ENCODE measurements at regions not wholly inside any gene's neighbourhood (a gene's known extent, or its start where the extent isn't known, plus 50 kb on each side); places are given as distances from the start of the nearest gene placed in this dataset.

DNA sequence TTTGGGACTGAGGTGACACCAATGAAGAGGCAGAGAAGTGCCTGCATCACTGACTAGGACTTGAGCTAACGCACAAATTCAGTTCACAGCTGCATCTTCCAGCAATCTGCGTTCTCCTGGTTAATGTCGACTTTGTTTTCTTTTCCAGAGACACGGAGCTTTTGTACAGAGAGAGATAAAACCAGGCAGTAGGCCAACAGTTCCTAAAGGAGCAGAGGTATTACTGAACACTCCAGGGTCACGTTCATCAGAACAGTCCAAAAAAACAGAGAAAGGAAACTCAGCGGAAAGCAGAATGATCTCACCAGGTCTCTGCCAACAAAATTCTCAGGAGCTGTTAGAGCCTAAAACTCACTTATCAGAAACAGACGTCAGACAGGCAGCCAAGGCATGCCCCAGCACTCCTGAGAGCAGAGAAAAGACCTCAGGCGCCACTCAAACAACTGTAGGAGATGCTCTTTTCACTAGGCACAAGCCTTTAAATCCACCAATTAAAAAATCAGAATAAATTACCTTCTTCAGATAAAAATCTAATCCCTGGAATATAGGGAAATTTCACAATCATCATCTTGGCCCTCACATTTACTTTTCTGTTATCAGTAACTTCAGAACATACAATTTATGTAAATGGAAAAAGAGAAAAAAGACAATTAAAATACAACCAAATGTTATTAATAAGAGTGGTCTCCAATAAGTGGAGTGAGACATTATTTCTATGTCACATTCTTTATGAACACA lies 95.9 kb upstream of the SPTBN1 start:
- ATAC-seq = no peak

DNA sequence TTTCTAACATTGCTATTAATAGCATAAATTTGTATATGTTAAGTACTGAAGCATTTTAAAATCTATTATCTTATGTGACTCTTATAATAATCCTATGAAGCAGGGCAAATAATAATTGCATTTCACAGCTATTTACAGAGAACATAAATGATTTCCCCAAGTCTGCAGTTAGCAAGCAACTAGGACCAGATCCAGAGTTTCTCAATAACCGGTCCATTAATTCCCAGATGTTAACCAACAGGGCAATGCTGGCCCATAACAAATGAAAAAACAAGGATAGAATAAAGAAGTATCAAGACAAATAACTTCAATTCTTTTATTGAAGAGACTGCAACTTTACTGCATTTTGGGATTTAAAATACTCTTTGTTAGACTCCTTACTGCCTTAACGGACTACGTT lies 91.7 kb upstream of the SPTBN1 start:
- ATAC-seq = no peak

- ATAC-seq = no peak
These were observed 90.5 kb upstream of the SPTBN1 start for GRCh38 chr2:54365661-54366060.

DNA sequence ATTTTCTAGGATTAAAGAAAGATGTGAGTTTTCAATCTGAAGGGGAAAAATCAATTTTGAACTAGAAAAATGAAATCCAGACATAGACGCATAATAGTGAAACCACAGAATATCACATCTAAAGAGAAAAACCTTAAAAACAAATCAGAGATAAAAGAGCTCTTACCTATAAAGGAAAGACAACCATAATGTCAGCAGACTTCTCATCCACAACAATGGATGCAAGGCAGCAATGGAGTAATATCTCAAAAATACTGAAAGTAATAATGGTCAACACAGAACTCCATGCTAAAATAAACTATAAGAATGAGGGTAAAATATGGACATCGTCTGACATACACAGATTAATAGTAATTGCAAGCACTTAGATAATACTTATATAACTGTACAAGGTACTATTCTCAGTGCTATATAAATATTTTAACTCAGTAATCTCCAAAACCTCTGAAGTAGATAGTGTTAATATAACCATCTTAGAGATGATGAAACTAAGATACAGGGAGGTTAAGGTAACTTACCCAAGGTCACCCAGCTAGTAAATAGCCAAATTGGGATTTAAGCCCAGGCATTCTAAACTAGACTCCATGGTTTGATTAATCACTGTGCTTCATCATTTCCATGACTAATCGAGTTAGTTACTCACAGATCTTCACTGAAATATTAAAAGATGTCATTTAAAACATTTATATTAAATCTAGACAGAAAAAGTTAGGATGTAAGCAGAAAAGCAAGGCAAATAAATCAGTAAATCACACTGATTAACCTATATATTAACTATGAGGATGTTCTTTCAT lies 89.4 kb upstream of the SPTBN1 start:
- no peak for ATAC-seq

DNA sequence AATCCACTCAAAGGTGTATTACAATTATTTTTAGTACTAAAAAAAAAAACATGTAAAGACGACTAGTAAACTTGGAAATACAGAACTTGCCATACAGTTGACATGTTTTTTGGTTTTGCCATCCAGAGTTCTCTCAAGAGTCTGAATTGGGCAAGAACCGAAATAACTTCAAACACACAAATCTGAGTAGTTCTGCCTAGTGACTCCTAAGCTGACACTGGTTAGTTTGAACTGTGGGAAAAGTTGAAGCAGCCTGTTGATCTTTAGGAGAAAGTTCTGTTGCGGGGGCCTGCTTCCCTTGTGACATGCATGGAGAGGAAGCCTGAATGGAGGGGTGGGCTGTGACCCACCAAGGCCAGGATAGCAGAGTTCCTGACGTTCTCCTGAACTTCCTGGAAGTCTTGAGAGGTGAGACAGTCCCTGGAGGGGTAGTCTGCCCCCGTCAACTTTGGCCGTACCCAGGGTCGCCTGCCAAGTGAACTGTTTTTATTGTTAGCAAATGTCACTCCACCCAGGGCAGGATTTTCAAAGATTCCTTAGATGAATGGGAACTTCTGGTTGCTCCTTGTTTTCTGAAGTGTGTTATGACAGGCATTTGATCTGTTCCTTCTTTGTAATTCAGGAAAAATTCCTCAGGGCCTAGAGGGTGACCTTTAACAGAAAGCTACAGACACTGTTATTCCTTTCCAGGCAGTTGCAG lies 85.6 kb upstream of the SPTBN1 start:
- ATAC-seq = no peak

DNA sequence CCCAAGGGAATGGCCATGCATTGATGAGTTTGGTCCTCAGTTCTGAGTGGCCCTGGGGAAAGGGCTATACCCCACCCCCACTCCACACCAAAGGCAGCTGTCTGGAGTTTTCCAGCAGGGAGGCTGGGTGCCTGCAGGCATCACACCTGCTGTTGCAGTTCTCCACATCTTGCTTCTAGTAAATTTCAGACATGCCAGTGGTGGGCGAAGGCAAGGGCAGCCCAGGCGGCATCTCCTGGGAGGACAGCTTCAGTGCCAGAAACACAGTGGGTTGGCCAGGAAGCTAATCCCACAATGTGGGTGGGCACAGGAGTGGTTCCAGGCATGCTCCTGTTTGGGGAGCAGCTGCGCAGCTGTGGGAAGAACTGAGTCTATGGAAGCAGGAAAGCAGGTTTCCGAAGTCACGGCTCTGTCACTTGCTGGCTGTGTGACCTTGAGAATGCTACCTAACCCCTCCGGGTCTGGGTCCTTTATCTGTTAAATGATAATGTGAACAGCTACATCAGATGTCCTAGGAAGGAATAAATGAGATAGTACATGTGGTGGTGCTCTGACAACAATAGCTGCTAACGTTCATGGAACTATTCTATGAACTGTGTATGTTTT lies 84.6 kb upstream of the SPTBN1 start:
- ATAC-seq = no peak

- no peak for ATAC-seq
These were observed 83.8 kb upstream of the SPTBN1 start for GRCh38 chr2:54372361-54372760.

DNA sequence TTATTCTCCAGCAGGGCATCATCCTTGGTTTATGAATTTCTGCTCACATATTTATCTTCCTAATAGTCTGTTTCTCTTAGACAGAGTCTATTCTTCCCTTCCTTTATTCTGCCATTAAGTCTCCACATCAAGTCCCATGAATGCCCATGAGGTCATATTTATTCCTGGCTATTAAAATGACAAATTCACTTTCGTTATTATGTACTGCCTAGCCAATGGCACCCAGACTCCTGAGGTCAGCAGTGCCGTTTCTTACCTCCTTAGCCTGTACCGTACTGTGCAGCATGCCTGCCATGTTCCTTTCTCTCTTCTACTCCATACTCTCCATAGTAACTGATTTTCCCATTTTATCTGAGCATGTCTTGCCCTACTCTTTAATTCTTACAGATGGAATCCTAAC lies 82.3 kb upstream of the SPTBN1 start:
- no peak for ATAC-seq

DNA sequence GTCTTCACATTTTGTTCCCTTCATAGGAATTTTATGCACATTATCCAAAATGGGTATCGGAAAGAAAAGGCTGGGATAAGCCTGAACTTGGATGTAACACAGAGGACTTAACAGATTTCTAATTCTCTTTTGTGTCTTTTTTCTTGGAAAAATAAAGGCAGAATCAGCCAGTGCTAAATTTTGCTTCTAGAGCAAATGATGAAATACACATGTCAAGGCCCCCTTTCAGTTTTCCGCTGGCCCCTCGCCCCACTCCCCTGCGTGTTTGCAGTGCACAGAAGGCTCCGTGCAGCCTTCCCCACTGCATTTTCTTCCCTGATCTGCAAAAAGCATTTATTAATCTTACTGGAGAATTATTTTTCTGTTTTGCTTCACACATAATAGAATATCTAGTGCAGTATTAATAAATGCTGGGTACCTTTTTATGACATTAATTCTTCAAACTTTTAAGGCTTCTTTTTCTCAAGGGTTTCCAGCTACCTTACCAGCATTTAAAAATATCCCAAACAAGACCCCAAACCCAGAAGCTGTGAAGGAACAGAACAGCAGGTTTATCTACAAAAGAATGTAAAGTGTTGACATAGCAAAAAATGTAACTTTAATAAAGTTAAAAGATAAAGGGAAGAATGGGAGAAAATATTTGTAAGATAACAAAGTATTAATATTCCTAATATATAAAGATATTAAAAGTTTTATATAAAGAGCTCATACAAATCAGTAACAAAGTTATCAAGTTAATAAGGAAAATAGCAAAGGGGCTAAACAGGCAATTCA lies 81.3 kb upstream of the SPTBN1 start:
- ATAC-seq = no peak

DNA sequence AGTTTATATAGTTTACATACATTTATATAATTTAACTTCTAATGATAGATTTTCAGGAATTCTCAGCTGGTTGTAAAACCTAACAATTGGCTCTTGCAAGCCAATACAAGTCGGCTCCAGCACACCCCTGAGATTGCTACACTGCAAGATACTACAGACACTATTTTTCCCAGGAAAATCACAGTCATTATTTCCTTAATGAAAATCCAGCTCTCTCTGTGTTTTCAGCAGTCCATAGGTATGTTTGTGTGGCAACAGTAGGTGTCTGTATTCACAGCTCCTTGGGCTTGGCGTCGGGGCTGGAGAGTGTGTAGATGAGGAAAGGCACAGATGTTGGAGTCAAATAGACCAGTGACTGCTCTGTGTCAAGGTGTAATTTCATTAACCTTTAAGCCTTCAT lies 78.7 kb upstream of the SPTBN1 start:
- ATAC-seq = no peak

GRCh38 chr2:54377901-54378493 lies 78.1 kb upstream of the SPTBN1 start:
- ATAC-seq = no peak

DNA sequence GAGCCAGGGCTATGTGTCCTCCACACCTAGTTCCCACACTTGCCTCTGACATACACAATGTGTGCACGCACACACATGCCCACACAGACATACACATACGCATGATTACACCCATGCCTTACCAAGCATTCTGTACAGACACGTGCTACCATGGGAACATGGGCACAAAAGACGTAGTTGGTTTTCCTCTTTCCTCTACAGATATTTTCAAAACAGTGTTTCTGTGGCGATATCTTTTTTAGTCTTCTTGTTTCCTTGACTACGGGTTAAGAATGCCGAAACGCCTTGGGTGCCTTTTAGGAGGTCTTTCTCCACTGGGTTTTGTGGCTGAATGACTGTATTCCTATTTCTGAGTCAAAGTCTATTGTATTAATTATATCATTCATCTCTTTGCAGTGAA lies 75.5 kb upstream of the SPTBN1 start:
- ATAC-seq = no peak

- no peak for ATAC-seq
These were observed 74.8 kb upstream of the SPTBN1 start for GRCh38 chr2:54381293-54381692.

GRCh38 chr2:54382601-54383000 lies 73.5 kb upstream of the SPTBN1 start:
- ATAC-seq = no peak

DNA sequence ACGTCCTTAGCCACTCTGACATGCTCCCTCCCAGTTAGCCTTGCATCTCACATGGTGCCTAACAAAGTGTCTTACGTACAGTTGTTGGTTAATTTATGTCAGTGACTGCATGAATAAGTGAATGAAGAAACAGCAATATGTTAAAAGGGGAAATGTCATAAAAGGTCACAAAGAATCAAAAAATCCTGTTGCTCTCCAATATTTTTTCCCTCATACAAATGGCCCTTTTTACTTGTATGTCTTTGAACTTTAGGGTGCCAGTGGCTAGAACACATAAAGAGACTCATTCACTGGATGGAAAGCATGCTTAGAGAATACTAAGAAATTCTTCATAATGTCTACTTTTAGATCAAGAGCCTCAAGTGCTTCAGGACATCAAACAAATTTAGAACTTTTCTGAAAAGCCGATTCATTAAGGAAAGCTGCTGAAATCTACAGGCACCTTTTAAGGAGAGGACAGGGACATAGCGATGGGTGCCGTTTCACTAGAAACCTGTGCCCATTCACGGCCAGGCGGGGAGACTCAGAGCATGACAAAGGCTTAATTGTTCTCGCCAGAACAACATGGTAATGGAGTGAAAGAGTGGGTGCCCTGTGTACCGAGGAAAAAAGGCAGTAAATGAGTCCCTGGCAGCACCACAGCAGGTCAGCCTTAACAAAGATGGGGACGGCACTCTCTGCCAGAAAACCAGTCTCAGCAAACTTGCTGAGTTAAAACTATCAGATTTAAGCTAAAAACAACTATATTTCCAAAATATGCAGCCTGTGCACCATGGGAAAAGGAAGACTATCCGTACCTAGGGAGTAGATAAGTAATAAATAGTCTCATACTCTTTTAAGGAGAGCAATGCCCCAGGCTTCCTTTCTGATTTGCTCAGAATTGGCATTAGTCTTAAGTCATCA lies 71.6 kb upstream of the SPTBN1 start:
- no peak for ATAC-seq

DNA sequence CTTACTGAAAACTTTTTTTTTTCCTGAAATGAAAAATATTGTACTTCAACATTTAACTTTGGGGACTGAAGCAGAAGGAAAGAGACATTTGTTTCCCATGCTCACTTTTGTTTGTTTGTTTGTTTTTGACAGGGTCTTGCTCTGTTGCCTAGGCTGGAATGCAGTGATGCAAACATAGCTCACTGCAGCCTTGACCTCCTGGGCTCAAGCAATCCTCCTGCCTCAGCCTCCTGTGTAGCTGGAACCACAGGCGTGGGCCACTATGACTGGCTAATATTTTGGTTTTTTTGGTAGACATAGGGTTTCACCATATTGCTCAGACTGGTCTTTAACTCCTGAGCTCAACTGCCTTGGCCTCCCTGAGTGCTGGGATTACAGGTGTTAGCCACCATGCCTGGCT lies 70.9 kb upstream of the SPTBN1 start:
- ATAC-seq = no peak

- ATAC-seq = no peak
These were observed 69.5 kb upstream of the SPTBN1 start for GRCh38 chr2:54386585-54386984.

DNA sequence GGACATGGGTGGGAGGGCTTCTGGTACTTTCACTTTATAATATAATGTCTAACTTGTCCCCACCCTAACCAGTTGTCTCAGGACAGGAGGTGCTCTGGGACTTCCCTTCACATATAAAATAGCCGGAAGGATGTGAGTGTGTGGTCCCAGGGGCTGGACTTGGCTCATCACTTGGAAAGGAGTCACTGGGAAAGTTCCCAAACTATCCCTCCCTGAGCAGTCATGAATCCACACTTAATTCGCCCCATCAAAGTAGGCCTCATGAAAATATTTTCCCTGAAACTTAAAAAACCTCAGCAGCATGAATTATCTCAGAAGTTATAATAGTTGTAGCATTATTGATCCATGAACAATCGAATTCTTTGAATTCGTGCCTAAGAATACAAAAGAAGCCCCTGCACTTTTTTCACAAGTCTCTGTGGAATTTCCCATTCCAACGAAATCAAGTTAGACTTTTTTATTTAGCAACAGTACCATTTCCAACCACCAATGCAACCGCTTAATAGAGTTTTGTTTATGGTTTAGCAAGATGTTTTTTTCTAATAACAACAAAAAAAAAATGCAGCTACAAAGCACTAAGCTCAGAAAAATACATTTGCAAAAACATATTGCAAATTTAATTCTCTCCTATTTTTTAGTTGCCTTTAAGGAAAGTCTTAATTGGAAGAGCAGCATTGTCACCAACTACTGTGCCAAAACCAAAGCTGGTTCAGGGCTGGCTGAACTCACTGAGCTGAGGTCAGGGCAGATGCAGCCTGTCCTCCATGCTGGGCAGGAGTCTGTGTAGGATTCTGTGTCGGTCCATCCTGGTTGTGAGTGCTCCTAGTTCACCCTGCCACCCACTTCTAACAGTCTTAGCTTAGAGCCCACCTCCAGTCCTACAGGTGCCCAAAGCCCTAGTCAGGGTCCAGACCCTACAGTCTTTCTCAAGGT lies 68.8 kb upstream of the SPTBN1 start:
- no peak for ATAC-seq

DNA sequence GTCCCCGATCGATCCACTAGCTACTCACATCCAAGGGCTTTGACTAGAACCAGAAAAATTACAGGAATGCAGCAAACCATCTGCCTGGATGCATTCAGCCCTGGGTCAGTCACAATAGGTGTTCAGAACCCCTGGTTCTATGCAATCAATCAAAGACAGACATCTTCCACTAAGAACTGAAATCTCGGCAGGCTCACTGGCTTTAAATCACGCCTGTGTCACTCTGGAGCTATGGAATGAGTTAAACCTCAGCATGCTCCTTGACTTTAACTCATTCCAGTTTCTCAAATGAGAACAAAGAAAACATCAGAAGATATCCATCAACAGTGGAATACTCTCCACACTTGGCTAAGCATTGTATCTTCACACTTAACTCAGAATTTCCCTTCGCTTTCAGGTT lies 68.1 kb upstream of the SPTBN1 start:
- ATAC-seq = no peak
